ENCODE measurements at regions not wholly inside any gene's neighbourhood (a gene's known extent, or its start where the extent isn't known, plus 50 kb on each side); places are given as distances from the start of the nearest gene placed in this dataset.

DNA sequence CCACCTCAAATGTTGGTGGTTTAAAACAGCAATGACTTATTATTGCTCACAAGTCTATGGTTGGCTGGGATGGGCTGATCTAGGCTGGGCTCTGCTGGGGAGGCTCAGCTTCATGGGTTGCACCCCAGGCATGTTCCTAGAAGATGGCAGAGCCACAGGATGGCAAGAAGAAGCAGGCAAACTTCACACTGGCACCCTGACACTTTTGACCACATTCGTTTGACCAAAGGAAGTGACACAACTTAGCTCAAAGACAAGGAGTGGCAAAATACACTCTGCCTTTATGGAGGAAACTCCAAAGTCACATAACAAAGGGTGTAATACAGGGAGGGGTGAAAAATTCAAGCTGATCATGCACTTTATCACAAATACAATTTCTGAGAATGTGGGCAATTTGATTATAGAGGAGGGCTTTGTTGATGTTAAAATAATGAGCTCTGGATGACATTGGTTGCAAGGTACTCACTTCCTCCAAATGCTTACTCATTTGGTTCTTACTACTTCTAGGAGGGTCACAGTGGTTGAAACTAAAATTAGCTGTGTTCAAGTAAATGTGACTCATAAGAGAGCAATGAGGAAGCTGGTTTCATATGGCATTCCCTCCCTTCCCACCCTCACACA is 249.2 kb upstream of the RPS6KA3 start:
- FAIRE-seq = no peak

DNA sequence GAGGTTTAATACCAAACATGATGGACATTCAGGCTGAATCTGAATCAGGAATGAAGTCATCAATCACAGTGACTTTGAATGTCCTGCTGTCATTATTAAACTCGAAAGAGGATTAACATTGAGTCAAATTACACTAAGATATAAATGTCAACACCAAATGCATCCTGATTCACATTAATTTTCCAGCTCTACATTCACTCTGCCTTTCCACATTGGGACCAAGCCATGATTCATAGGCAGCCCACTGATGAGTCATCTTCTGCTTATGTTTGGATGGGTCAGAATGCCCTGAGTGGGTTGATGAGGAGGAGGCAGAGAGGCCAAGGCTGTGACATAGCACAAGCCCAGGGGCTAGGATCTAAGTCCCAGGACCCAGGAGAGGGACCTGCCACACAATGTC is 247.6 kb upstream of the RPS6KA3 start:
- no peak for FAIRE-seq

DNA sequence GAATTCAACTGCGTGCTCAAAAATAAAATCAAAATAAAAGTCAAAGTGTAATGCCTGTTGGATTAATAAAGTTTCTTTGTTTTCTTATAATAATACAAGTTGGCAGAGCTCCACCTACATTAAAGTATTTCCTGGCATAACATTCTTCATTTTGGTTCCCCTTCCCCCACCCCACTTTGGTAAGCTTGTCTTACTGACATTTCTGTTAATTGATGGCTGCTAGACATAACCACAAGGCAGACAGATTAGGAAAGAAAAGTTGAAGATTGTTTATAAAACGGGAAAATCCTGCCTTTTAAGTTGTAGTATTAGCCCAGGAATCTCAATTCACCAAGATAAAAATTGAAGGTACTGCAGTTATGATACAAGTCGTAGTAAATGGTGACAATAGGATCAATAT is 246.5 kb upstream of the RPS6KA3 start:
- no peak for FAIRE-seq

DNA sequence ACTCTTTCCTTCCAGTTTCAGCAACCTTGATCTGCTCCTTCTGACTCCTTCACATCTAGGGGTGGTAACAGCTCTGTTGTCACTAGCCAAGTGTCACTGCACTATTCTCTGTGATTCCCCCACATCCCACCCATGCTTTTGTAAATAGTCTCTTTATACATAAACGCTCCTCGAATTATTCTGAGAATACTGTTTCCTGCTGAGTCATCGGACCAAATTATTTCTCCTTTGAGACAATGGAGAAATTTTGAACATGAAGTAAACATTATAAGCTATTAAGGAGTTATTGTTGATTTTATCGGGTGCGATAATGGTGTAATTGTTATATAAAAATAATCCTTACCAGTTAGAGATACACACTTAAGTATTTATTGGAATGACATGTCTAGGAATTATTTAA is 245.1 kb upstream of the RPS6KA3 start:
- FAIRE-seq = no peak

DNA sequence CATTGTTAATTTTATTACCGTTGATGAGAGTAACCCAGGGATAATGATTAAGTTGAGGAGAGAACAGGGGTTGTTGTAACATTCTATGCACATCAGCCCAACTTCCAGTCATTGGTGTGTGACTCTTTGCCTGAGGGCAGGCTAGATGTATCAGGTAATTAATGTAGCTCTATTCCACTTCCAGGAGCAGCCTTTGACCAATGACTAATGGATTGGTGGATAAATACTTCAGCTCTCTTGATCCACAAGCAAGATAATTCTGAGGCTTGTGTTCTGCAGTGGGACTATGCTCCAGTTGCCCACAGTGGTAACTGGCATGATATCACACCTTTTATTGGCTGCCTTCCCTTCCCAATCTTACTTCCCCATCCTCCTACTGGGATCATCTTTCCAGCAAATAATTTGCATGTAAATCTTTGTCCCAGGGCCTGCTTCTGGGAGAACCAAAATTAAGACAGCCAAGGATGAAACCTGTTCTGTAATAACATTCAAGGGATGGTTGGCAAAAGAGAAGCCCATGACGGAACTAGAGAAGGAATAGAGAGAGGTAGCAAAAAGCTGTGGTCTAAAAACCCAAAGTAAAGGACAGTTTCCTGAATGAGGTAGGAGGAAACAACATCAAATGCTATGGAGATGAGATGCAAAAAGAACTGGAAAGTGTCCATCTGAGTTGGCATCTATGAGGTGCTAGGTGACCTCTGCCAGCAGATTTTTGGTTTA is 241.4 kb upstream of the RPS6KA3 start:
- FAIRE-seq = no peak

DNA sequence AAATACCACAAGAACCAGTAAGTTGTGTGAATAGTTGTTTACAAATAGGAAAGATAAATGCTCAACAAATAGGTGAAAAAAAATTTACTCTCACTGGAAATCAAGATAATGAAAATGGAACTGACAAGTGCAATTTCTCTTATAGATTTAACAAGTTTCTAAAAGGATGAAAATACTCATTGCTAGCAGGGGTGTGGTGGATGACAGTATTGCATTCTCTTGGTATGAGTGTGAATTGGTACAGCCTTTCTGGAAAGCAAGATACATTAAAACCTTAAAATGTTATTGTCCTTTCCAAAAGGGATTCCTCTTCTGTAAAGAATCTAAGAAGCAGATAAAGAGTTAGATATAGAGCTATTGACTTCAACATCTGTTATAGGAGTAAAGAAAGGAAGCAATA is 240.0 kb upstream of the RPS6KA3 start:
- no peak for FAIRE-seq

DNA sequence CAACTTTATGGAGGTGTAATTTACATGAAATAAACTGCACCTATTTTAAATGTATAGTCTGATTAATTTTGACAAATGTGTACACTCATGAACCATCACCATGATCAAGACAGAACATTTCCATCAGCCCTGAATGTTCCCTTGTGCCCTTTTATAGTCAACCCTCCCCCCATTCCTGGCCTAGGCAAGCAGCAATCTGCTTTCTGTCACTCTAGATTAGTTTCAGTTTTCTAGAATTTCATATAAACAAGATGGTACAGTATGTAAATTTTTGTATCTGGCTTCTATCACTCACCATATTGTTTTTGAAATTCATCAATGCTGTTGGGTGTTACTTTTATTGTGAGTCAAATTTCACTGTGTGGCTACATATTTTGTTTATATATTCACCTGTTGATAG is 234.2 kb upstream of the RPS6KA3 start:
- FAIRE-seq = no peak

DNA sequence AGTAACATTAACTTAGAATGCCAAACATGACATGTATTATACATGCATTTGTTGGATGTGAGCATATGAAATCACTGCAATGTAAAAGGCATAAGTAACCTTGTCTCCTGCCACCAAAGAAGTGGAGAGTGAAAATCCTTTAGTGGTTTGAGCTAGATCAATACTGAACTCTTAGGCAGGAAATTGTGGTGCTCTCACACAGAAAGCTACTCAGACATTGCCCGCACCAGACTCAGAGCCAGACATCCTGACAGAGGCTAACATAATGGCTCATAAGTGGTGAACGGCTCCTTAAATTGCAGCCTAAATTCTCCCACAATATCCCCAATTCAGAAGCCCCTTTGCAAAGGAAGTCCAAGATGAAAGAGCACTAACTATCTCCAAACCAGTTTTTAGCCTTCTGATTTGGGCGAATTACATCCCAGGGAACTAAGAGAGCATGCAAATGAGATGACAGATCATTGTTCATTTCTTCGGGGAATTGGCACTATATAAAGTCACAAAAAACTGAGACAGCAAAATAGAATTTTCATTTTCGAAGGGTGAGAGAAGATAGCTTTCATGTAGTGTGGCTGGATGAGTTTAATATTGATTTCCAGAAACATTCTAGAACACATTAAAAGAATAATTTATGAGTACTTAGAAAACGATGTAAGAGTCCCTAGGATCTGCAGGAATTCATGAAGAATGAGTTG is 233.6 kb upstream of the RPS6KA3 start:
- no peak for FAIRE-seq

DNA sequence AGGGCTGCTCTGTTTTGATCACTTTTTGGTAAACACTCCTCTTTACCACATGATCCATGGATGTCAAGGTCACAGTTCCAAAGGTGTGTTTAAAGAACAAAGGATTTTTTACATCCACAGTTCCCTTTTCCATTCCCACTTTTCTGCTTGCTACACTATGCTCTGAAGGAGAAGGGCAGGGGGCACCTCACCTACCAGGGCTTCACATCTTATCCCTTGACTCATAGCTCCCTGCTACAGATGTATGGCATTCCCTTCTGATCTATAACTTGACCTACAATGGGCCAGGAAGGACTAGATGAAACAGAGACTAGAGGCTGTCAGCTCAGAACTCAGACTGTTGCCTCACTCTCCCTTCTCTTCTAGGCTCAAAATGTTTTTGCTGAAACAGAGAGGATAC is 233.1 kb upstream of the RPS6KA3 start:
- no peak for FAIRE-seq

DNA sequence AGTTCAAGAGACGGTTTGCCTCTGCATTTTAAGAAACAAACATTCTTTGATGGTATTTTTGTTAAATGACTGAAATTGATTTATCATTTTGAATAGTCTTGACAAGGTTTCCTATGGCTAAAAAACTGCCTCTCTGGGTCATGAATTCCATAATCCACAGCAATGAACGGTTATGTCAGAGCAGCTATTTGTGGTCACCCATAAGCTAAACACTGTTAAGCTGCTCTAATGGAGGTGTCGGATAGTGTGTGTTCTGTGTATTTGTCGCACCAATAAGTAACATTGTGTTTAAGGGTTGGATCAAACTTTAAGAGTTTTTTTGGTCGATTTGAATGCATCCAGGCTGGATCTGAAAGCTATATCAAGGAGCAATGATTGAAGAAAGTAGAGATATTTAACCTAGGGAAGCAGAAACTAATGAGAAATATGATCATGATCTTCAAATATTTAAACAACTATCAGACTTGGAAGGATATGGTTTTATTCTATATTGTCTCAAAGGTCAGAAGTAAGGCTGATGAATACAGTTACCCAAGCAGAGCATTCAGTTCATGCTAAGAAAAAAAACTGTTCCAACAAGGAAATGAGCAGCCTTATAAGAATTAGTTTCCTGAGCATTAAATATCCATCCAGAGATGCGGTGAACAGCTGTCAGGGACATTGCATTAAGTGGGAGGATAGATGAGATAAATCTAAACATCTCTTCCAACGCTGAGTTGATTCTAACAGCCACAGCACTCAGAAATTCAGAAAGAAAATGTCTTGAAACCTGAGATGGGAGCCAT is 232.3 kb upstream of the RPS6KA3 start:
- no peak for FAIRE-seq

DNA sequence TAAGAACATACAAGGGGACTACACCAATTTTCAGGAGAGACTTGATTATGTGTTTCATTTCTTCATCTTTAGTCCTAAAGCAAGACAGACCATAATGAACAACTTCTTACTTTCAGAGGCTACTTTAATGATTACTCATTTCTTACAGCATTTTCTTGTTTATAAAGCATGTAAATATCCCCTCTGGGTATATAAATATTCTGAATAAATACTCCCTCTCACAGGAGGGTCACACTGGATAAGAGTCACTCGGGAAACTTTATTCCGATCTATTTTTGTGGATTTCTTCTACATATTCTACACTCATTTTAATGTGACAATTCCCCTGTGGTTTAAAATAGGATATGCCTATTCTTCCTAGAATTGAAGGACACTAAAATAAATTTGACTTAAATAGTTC is 228.9 kb upstream of the RPS6KA3 start:
- no peak for FAIRE-seq

DNA sequence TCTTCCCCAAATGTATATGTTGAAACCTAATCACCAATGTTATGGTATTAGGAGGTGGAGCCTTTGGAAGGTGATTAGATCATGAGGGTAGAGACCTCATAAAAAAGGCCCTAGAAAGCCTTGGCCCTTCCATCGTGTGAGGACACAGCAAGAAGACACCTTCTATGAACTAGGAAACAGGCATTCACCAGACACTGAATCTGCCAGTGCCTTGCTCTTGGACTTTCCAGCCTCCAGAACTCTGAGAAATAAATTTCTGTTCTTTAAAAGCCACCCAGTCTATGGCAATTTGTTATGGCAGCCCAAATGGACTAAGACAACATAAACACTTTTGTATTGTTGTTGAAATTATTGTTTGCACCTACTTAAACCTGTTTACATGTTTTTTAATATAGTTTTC is 221.8 kb upstream of the RPS6KA3 start:
- FAIRE-seq = no peak

DNA sequence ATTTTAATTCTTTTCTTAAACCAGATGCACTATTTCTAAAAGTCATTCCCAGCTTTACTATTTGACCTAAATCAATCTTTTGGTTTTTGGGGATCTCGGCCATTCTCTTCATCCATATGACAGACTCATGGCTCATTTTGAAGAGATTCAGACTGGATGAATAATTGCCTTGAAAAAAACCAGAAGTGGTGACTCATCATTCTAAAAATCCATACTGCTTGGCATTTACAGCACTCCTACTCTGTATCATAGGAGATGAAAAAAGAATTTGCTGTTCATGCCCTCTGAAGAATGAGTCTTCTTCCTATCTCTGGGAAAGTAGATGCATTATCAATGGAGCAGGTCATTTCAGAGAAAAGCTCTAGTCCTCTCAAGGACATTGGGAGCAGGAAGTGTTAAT is 220.5 kb upstream of the RPS6KA3 start:
- no peak for FAIRE-seq

DNA sequence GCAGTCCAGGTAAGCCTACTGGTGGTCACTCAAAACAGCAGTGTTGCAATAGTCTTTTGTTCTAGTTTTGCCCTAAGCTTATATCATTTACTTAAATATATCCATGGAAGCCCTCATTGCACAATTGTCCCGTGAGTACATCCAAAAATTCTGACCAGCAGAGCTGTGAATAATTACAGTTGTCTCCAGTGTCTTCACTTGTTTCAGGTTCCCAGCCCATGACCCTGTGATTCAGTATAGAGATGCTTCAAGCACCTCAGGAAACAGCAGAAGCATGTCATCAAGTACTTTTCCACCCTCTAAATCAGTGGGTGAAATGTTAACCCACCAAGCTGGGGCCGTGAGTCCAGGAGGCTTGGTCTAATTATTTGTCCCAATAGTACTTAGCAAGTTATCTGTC is 214.9 kb upstream of the RPS6KA3 start:
- no peak for FAIRE-seq

DNA sequence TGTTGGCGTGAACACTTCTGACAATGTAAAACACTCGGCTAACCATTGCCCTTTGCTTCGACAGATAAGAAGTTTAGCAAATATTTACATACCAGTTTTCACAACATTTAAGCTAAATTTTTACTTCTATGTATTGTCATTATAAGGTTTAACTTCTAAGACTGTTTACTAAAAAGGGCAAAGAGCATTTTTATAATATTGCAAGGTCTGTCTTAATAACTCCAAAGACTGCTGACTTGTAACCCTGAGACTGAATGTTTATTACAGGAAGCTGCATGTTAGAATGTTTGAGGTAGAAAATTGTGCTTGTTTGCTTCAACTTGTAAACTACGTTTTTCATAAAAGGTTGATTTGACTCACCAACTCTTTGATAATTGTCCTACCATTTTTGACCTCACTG is 213.2 kb upstream of the RPS6KA3 start:
- FAIRE-seq = no peak

DNA sequence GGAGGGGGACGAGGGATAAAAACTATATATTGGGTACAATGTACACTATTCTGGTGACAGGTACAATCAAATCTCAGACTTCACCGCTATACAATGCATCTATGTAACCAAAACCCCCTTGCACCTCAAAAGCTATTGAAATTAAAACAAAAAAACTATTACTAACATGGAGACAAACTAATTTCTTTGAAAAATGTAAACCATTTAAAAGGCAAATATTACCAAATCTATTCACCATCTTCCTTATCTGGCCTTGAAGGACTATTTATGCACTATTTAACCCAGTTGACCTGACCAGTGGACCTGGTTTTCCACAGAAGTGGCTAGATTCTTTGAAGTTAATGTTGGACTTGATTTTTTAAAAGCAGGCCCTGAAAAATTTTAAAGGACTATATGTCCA is 212.3 kb upstream of the RPS6KA3 start:
- no peak for FAIRE-seq

DNA sequence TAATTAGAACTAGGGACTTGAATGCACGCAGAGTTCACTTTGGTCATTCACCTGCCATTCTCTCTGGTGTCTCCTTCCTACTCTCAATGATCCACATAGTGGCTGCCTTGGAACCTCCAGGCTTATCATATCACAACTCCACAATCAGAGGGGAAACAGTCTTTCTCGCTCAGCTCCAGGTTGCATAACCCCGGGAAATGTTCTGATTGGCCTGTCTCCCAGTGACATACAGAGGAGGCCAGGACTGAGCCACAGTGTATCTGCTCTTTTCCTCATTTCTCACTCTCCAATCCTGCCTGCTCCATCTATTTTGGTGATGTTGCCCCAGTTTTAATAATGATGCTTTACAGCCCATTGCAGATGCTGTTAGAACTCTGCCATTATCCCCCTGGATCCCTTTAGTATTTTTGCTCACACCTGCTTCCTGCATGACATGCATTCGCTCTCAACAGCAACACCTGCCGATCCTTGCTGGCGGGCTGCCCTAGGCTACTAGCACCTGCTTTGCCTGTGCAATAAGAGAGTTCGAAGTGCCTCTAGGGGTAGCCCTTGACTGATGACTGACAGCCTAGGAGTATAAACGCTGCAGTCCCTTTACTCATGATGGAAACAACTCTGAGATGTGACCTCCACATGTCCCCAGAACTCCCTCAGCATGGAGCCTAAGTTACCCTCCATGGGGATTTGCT is 211.3 kb upstream of the RPS6KA3 start:
- no peak for FAIRE-seq

DNA sequence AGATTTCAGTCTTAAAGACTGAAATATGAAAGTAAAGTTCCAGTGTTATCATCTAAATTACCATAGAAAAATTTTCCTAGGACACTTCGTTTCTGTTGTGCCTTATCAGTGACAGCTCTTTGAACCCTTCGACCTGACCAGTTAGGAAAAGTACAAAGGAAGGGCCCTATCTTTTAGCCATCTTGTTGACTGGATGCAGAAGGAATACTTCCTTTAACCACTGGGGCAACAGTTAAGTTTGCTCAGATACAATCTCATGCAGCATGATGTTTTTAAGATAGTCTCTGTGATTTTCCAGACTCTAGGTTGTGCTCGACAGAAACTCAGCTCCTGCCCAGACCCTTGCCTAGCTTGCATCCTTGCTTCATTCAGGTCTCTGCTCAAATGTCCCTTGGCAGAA is 210.5 kb upstream of the RPS6KA3 start:
- FAIRE-seq = no peak

DNA sequence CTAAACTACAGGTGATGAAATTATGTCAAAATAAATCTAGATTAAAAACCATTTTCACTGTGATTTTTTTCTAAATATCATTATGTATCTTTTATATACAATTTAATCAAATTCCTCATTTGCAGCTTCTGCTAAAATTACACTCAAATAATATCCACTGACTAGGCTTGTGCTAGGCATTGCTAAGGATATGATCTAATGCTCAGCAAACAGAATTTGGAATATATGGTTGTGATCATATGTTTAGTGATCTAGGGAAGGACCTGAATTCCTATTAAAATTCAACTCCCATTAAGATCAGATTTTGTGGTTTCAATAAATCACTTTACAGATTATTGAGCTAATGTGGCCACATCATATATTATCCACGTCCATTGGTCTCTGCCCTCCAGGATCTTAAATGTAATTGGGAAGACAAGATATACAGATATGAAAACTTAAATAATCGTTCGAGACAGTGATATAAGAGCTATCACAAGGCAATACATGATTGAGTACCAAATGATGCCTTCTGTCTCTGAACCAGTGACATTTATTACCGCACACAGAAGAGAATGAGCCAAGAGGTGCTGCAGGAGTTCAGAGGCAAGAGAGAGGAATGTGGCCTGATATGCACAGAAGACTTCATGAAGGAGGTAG is 206.0 kb upstream of the RPS6KA3 start:
- no peak for FAIRE-seq

DNA sequence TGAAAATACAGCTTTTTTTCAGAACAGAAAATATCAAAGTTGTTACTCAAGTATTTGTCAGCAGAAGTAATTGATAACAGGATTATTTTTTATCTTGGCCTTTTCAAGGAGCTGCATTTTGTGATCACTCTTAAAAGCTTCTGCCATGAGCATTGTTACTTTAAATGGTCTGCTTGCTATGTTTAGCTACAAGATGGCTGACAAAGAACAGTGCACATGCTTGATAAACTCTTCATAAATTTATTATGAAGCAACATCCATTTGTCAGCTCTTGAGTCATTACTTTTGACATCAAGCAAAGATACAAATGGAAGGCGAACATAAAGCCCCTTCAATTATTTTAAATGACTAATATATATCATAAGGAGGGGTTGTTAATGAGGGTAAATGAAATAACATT is 205.4 kb upstream of the RPS6KA3 start:
- no peak for FAIRE-seq

DNA sequence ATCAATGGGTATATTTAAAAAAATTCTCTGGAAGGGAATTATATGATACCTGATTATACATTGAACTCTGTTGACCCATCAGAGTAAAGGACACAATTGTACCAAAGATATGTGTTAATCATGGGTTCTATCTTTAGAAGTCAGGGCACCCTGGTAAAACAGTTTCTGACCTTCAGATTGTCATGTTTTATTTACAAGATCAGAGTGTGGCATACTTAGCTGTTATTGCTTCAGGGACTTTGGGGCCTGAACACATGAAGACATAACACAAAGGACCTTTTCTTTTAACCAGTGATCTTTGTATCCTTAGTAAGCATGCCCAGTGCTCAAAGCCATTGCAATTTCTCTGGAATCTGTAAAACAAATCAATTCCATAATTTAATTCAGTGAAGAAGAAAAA is 204.8 kb upstream of the RPS6KA3 start:
- FAIRE-seq = no peak

DNA sequence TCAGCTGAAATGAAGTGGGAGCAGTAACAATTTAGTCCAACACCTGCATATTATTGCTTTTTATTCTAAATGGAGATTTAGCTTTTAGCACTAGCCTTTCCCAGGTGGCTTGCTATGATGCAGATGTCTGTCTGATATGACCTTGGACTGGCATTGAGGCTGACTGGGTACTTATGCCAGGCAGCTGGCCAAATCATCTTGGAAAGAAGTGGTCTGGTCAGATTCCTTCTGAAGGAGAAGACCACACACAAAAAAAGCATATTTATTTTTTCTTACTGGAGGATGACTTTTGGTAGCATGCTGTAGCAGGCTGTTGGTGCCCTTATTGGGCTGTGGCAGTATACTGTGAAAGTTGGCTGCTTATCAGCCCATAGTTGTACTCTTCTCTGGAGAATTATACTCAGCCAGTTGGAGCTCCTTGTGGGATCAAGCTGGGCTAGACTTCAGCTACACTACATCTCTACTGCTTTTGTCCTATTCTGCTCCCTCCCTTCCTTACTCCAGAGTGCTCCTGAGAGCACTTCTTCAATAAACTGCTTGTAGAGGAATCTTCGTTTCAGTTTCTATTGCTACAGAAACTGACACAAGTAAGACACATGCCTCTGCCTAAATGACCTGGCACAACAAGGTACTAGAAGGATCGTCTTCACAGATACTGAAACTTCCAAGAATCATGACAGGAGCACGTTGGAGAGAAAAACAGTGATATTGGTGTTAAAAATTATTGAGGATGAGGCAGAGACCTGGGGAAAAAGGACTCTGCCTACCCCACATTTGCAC is 196.8 kb upstream of the RPS6KA3 start:
- no peak for FAIRE-seq
